Tibial nerve (tissue), 4 donors: ENCODE measurements at regions not wholly inside any gene's neighbourhood (a gene's known extent, or its start where the extent isn't known, plus 50 kb on each side); places are given as distances from the start of the nearest gene placed in this dataset.

Source experiments
- EP300 ChIP-seq, 2 donors: sonication (generic); formaldehyde crosslinking; IDR thresholded peaks; one replicate each; pipeline ENCODE4 v1.6.1; 2017; ENCODE audit warnings: antibody characterized with exemption in 2 of 2, mild to moderate bottlenecking in 1 of 2
- TF ChIP-seq, protein P1 (sequence below), 5 experiments: fragments of 200-600 bp in 3 of 5; fragments of 450-650 bp in 2 of 5; sonication (generic) in 3 of 5; IDR thresholded peaks; one replicate each; pipeline ENCODE4 v1.5.1; 2016 to 2019; ENCODE audit warnings: antibody characterized with exemption in 5 of 5, mild to moderate bottlenecking in 3 of 5, moderate library complexity in 2 of 5

DNA sequence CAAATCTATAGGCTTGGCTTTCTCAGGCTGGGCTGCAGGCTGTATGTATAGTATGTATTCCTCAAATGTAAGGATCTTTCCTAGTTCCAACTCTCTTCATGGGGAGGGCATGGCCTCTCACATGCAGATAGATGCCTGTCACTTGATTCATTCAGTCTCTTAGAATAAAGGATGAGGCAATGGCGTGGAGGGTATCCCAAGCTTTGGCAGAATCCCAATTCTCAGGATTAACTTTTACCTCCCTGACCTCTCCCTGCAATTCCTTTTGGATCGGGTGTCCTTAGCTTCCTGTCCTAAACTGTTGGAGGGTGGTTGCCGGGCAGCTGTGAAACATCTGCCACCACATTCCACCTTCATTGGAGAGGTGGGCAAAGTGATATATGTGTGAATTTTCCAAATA lies 80.3 kb downstream of the INSIG2 start:
- TF ChIP-seq, protein P1, sequence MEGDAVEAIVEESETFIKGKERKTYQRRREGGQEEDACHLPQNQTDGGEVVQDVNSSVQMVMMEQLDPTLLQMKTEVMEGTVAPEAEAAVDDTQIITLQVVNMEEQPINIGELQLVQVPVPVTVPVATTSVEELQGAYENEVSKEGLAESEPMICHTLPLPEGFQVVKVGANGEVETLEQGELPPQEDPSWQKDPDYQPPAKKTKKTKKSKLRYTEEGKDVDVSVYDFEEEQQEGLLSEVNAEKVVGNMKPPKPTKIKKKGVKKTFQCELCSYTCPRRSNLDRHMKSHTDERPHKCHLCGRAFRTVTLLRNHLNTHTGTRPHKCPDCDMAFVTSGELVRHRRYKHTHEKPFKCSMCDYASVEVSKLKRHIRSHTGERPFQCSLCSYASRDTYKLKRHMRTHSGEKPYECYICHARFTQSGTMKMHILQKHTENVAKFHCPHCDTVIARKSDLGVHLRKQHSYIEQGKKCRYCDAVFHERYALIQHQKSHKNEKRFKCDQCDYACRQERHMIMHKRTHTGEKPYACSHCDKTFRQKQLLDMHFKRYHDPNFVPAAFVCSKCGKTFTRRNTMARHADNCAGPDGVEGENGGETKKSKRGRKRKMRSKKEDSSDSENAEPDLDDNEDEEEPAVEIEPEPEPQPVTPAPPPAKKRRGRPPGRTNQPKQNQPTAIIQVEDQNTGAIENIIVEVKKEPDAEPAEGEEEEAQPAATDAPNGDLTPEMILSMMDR (IDR thresholded peaks at IDR 0.05) = no peak
- no peak for TF ChIP-seq EP300 (IDR thresholded peaks at IDR 0.05)
